Vagina (tissue), 2 donors: ENCODE measurements at regions not wholly inside any gene's neighbourhood (a gene's known extent, or its start where the extent isn't known, plus 50 kb on each side); places are given as distances from the start of the nearest gene placed in this dataset.

ENCODE experiments used
- CTCF ChIP-seq, 3 experiments: fragments of 450-650 bp in 2 of 3; fragments of 200-600 bp in 1 of 3; sonication (generic) in 1 of 3; IDR thresholded peaks; one replicate each; pipeline ENCODE4 v1.5.1; 2017 to 2019; ENCODE audit warnings: antibody characterized with exemption in 3 of 3, mild to moderate bottlenecking in 2 of 3, moderate library complexity in 2 of 3
- POLR2A ChIP-seq, 2 donors: fragments of 450-650 bp; IDR thresholded peaks; one replicate each; pipeline ENCODE4 v1.6.1; 2017; ENCODE audit warnings: antibody characterized with exemption in 2 of 2, mild to moderate bottlenecking in 2 of 2, moderate library complexity in 2 of 2

DNA sequence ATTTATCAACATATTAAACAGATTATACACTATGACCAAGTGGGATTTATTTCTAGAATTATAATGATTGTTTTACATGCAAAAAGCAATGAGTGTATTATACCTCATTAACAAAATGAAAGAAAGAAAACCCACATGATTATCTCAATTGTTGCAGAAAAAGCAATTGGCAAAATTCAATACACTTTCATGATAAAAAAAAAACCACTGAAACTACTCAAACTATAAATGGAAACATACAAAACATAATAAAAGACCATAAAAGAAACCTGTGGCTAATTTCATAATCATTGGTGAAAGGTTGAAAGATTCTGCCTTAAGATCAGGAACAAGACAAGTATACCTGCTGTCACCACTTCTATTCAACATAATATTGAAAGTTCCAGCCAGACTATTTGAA, 325.9 kb downstream of the AKAIN1 start:
- TF ChIP-seq CTCF (IDR thresholded peaks at IDR 0.05): no peak
- no peak for TF ChIP-seq POLR2A (IDR thresholded peaks at IDR 0.05)
